Inflammatory macrophage (primary cell): ENCODE measurements at regions not wholly inside any gene's neighbourhood (a gene's known extent, or its start where the extent isn't known, plus 50 kb on each side); places are given as distances from the start of the nearest gene placed in this dataset.
"Not testable (repeated sequence)": the region's sequence is repeated elsewhere in the genome, so short reads cannot be mapped to it uniquely, and the experiment has no call there.

ENCODE experiments used
- DNase-seq, 2 donors: peaks; one replicate each; pipeline ENCODE4 v3.0.0-alpha.2; 2020 to 2022

GRCh38 chr2:175872721-175873120 lies 129.3 kb downstream of the LNPK start:
- no peak for DNase-seq

- no peak for DNase-seq
Measured at GRCh38 chr2:175872005-175872348, 130.1 kb downstream of the LNPK start.

- DNase-seq: no peak
Measured at GRCh38 chr2:175871331-175872004, 130.6 kb downstream of the LNPK start.

GRCh38 chr2:175865716-175866115 lies 136.4 kb downstream of the LNPK start:
- no peak for DNase-seq

- DNase-seq: no peak
Measured at GRCh38 chr2:175864137-175864850, 137.8 kb downstream of the LNPK start.

- no peak for DNase-seq
Measured at GRCh38 chr2:175861958-175862357, 140.1 kb downstream of the LNPK start.

GRCh38 chr2:175855794-175856453 lies 146.1 kb downstream of the LNPK start:
- DNase-seq: no peak

GRCh38 chr2:175855236-175855635 lies 146.8 kb downstream of the LNPK start:
- DNase-seq: no peak

- DNase-seq: no peak
Measured at GRCh38 chr2:175854665-175855064, 147.4 kb downstream of the LNPK start.

- no peak for DNase-seq
Measured at GRCh38 chr2:175854129-175854528, 147.9 kb downstream of the LNPK start.

GRCh38 chr2:175853616-175853890 lies 148.5 kb downstream of the LNPK start:
- no peak for DNase-seq

GRCh38 chr2:175852879-175853615 lies 149.0 kb downstream of the LNPK start:
- DNase-seq: no peak

- no peak for DNase-seq
Measured at GRCh38 chr2:175847128-175847527, 154.9 kb downstream of the LNPK start.

- DNase-seq: no peak
Measured at GRCh38 chr2:175844169-175844568, 157.9 kb downstream of the LNPK start.

- no peak for DNase-seq
Measured at GRCh38 chr2:175843625-175844024, 158.4 kb downstream of the LNPK start.

GRCh38 chr2:175842996-175843395 lies 159.1 kb downstream of the LNPK start:
- no peak for DNase-seq

- not testable (repeated sequence) for DNase-seq
Measured at GRCh38 chr2:175840765-175841164, 161.3 kb downstream of the LNPK start.

GRCh38 chr2:175840256-175840655 lies 161.8 kb downstream of the LNPK start:
- no peak for DNase-seq

- DNase-seq: no peak
Measured at GRCh38 chr2:175838979-175839378, 163.1 kb downstream of the LNPK start.

GRCh38 chr2:175837046-175837445 lies 165.0 kb downstream of the LNPK start:
- no peak for DNase-seq

- DNase-seq: no peak
Measured at GRCh38 chr2:175836361-175836760, 165.7 kb downstream of the LNPK start.

- no peak for DNase-seq
Measured at GRCh38 chr2:175834477-175834876, 167.6 kb downstream of the LNPK start.

GRCh38 chr2:175832866-175833265 lies 169.2 kb downstream of the LNPK start:
- no peak for DNase-seq

- DNase-seq: no peak
Measured at GRCh38 chr2:175829741-175830140, 172.3 kb downstream of the LNPK start.
